DMS79 treated with DMSO at 0.1 percent for 48 hours (cell line): ENCODE measurements at regions not wholly inside any gene's neighbourhood (a gene's known extent, or its start where the extent isn't known, plus 50 kb on each side); places are given as distances from the start of the nearest gene placed in this dataset.
"Not testable (repeated sequence)": the region's sequence is repeated elsewhere in the genome, so short reads cannot be mapped to it uniquely, and the experiment has no call there.

Experiments
- DNase-seq: peaks from one replicate; lab custom pipeline; 2025; lab: John Stamatoyannopoulos, UW

GRCh38 chr2:167681234-167682015, 566.0 kb downstream of the STK39 start:
- no peak for DNase-seq

- no peak for DNase-seq
These were observed 569.2 kb downstream of the STK39 start for GRCh38 chr2:167678158-167678557.

- no peak for DNase-seq
These were observed 571.5 kb downstream of the STK39 start for GRCh38 chr2:167675906-167676305.

GRCh38 chr2:167670588-167670987, 576.8 kb downstream of the STK39 start:
- DNase-seq: no peak

GRCh38 chr2:167653131-167653530, 594.3 kb downstream of the STK39 start:
- no peak for DNase-seq

- no peak for DNase-seq
These were observed 595.0 kb downstream of the STK39 start for GRCh38 chr2:167652401-167652800.

GRCh38 chr2:167651406-167652151, 595.8 kb downstream of the STK39 start:
- no peak for DNase-seq

- DNase-seq: no peak
These were observed 600.8 kb downstream of the STK39 start for GRCh38 chr2:167646557-167646956.

GRCh38 chr2:167640096-167640495, 607.3 kb downstream of the STK39 start:
- no peak for DNase-seq

- no peak for DNase-seq
These were observed 609.7 kb downstream of the STK39 start for GRCh38 chr2:167637741-167638140.

GRCh38 chr2:167632271-167632670, 615.1 kb downstream of the STK39 start:
- DNase-seq: not testable (repeated sequence)

GRCh38 chr2:167626961-167627360, 620.4 kb downstream of the STK39 start:
- DNase-seq: no peak

- no peak for DNase-seq
These were observed 621.1 kb downstream of the STK39 start for GRCh38 chr2:167626301-167626700.

- DNase-seq: no peak
These were observed 630.4 kb downstream of the STK39 start for GRCh38 chr2:167616997-167617396.

- DNase-seq: no peak
These were observed 633.9 kb downstream of the STK39 start for GRCh38 chr2:167613471-167613870.

- no peak for DNase-seq
These were observed 638.9 kb downstream of the STK39 start for GRCh38 chr2:167608487-167608886.

- no peak for DNase-seq
These were observed 639.7 kb downstream of the STK39 start for GRCh38 chr2:167607731-167608130.

- no peak for DNase-seq
These were observed 640.2 kb downstream of the STK39 start for GRCh38 chr2:167607211-167607610.

- no peak for DNase-seq
These were observed 645.3 kb downstream of the STK39 start for GRCh38 chr2:167602122-167602521.

GRCh38 chr2:167599219-167599618, 648.2 kb downstream of the STK39 start:
- no peak for DNase-seq

- DNase-seq: no peak
These were observed 651.4 kb downstream of the STK39 start for GRCh38 chr2:167595839-167596471.

- DNase-seq: no peak
These were observed 652.4 kb downstream of the STK39 start for GRCh38 chr2:167595021-167595420.

GRCh38 chr2:167592441-167592840, 655.0 kb downstream of the STK39 start:
- no peak for DNase-seq
